Breast epithelium (tissue), 4 donors: ENCODE measurements at regions not wholly inside any gene's neighbourhood (a gene's known extent, or its start where the extent isn't known, plus 50 kb on each side); places are given as distances from the start of the nearest gene placed in this dataset.

Experiments used
- DNase-seq, 2 donors: peaks; one replicate each; pipeline ENCODE4 v3.0.0-alpha.2; 2019; ENCODE audit warnings: low spot score in 2 of 2
- H3K27ac ChIP-seq, 2 donors: fragments of 200-600 bp; sonication (generic) in 1 of 2; one replicate each; pipeline ENCODE4 v1.5.1; 2016 to 2019; ENCODE audit warnings: mild to moderate bottlenecking in 1 of 2
- H3K27me3 ChIP-seq, 2 donors: fragments of 200-600 bp; sonication (generic) in 1 of 2; one replicate each; pipeline versions ENCODE4 v1.5.1 to v1.6.0; 2017 to 2019; ENCODE audit warnings: control low read depth in 1 of 2, mild to moderate bottlenecking in 1 of 2
- H3K36me3 ChIP-seq: fragments of 200-600 bp; one replicate; pipeline ENCODE4 v1.5.1; 2019
- H3K4me1 ChIP-seq, 2 donors: fragments of 200-600 bp; sonication (generic); one replicate each; pipeline ENCODE4 v1.5.1; 2016 to 2019; ENCODE audit warnings: control low read depth in 1 of 2
- H3K4me3 ChIP-seq, 3 donors: fragments of 200-600 bp; sonication (generic); 1 replicate in 2 of 3; 2 replicates in 1 of 3; pipeline ENCODE4 v1.5.1; 2016 to 2019; ENCODE audit warnings: mild to moderate bottlenecking in 3 of 3, moderate library complexity in 2 of 3
- H3K9me3 ChIP-seq, 2 donors: fragments of 200-600 bp; sonication (generic) in 1 of 2; one replicate each; pipeline ENCODE4 v1.5.1; 2016 to 2019; ENCODE audit warnings: control low read depth in 1 of 2
- POLR2A ChIP-seq: fragments of 450-650 bp; IDR thresholded peaks from one replicate; pipeline ENCODE4 v1.6.1; 2016; ENCODE audit warnings: antibody characterized with exemption, mild to moderate bottlenecking, moderate library complexity
- POLR2AphosphoS5 ChIP-seq, 3 donors: sonication (generic); formaldehyde crosslinking; IDR thresholded peaks; one replicate each; pipeline ENCODE4 v1.6.1; 2017; ENCODE audit warnings: antibody characterized with exemption in 3 of 3
- intact Hi-C: fragments of 100-400 bp; cut with DNase I; formaldehyde crosslinking; loops from one replicate; pipeline ENCODE4 v1.15.1; 2023; ENCODE audit warnings: low total_unique reads
- TF ChIP-seq, protein P1 (sequence below), 3 donors: fragments of 450-650 bp; IDR thresholded peaks; one replicate each; pipeline ENCODE4 v1.5.1; 2016 to 2017; ENCODE audit warnings: antibody characterized with exemption in 3 of 3, mild to moderate bottlenecking in 3 of 3, moderate library complexity in 3 of 3

DNA sequence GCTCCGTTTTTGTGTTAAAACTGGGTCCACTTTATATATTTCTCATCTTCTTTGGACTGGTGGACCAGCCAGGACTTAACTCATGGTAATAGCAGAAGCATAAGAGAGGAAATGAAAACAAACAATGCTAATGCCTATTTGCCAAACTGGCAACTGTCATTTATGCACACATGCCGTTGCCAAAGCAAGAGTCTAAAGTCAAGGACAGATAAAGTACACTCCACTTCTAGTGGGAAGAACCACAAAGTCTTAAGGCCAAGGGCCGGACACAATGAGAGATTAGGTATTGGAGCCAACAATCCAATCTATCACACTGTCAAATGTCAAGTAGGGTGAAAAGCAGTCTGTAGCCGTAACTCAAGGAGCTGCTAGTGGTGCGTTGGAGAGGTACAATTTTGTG is 157.7 kb downstream of the LYPLAL1 start:
- H3K9me3 ChIP-seq = no peaks in the 10 kb centered on the region

DNA sequence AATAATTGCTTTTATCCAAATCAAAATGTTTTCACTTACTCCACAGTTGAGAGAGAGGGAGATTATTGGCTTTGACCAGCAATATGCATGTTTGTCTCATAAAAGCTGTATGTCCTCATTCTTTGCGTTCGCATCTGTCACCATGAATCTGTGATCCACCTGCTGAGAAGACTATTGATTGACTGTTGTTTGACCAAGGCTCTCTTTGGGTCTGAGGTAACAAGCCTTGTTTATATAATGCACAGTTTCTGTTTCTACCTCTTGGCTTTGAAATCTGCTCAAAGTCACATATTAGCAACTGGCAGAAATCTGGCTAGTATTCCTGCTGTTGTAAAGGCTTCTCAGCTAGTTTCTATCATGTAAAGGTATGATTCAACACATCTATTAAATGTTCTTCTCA is 157.0 kb downstream of the LYPLAL1 start:
- H3K9me3 ChIP-seq = no peaks in the 10 kb centered on the region
- no peak overlapping the region for H3K4me3 ChIP-seq
- no peak for DNase-seq
- H3K4me1 ChIP-seq = no peaks in the 10 kb centered on the region
- no peaks in the 10 kb centered on the region for H3K36me3 ChIP-seq
- no peaks in the 10 kb centered on the region for H3K27me3 ChIP-seq
- intact Hi-C loops = no loop called here
- no peak overlapping the region for H3K27ac ChIP-seq
- TF ChIP-seq, protein P1, sequence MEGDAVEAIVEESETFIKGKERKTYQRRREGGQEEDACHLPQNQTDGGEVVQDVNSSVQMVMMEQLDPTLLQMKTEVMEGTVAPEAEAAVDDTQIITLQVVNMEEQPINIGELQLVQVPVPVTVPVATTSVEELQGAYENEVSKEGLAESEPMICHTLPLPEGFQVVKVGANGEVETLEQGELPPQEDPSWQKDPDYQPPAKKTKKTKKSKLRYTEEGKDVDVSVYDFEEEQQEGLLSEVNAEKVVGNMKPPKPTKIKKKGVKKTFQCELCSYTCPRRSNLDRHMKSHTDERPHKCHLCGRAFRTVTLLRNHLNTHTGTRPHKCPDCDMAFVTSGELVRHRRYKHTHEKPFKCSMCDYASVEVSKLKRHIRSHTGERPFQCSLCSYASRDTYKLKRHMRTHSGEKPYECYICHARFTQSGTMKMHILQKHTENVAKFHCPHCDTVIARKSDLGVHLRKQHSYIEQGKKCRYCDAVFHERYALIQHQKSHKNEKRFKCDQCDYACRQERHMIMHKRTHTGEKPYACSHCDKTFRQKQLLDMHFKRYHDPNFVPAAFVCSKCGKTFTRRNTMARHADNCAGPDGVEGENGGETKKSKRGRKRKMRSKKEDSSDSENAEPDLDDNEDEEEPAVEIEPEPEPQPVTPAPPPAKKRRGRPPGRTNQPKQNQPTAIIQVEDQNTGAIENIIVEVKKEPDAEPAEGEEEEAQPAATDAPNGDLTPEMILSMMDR (IDR thresholded peaks at IDR 0.05) = no peak
- TF ChIP-seq POLR2A = no peak

More for the DNA sequence above, 157.7 kb downstream of the LYPLAL1 start:
- intact Hi-C loops = no loop called here
- TF ChIP-seq, protein P1 (IDR thresholded peaks at IDR 0.05) = no peak
- no peak for TF ChIP-seq POLR2AphosphoS5 (IDR thresholded peaks at IDR 0.05)
- no peak for TF ChIP-seq POLR2A
- Histone ChIP-seq H3K27ac (no peak overlapping the region), H3K27me3 (no peaks in the 10 kb centered on the region), H3K4me3 (no peak overlapping the region), H3K4me1 (no peaks in the 10 kb centered on the region), H3K36me3 (no peaks in the 10 kb centered on the region)
- DNase-seq = no peak

DNA sequence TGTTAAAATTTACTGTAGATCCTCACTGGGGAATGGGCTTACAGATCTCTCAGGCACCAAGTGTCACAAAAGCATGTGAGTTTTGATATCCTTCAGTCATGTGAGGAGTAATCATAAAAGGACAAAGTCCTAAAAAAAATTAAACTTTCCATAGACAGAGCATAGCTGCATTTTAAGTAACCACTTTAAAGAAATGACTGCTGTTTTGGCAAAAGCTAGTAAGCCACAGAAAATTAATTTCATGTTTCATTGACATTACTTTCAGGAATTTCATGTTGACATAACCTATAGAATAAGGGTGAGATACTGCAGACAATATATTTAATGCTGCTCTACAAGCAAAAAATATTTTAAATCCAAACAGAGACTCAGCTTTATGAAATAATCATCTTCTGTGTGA is 156.3 kb downstream of the LYPLAL1 start:
- no peak for DNase-seq
- Histone ChIP-seq H3K36me3 (no peaks in the 10 kb centered on the region), H3K4me1 (no peaks in the 10 kb centered on the region), H3K4me3 (no peak overlapping the region), H3K27ac (no peak overlapping the region), H3K9me3 (no peaks in the 10 kb centered on the region), H3K27me3 (no peaks in the 10 kb centered on the region)
- no peak for TF ChIP-seq POLR2A
- TF ChIP-seq, protein P1 (IDR thresholded peaks at IDR 0.05) = no peak
- no peak for TF ChIP-seq POLR2AphosphoS5 (IDR thresholded peaks at IDR 0.05)
- intact Hi-C loops = no loop called here

DNA sequence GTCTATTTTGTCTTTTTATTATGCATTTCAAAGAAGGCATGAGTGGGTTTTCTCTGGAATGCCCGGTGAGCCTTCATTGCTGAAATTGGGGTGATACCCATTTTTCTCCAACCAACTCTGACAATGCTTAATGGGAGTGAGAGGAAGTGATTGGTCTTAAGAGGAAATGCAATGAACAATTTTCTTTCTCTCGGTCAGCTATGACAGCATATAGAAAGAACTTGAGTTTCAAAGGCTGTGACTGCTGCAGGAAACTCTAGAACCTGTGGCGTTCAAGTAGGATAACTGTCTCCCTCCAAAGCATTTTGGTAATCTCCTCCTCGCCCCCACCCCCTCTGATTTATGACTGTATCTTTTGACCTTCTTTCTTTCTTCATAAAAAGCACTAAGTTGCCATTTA is 155.9 kb downstream of the LYPLAL1 start:
- DNase-seq = no peak
- no peaks in the 10 kb centered on the region for H3K36me3 ChIP-seq
- TF ChIP-seq, protein P1 (IDR thresholded peaks at IDR 0.05) = no peak
- TF ChIP-seq POLR2A (no peak), POLR2AphosphoS5 (IDR thresholded peaks at IDR 0.05) (no peak)
- no peaks in the 10 kb centered on the region for H3K9me3 ChIP-seq
- no peak overlapping the region for H3K4me3 ChIP-seq
- H3K4me1 ChIP-seq = no peaks in the 10 kb centered on the region
- no peak overlapping the region for H3K27ac ChIP-seq
- H3K27me3 ChIP-seq = no peaks in the 10 kb centered on the region
- intact Hi-C loops = no loop called here

DNA sequence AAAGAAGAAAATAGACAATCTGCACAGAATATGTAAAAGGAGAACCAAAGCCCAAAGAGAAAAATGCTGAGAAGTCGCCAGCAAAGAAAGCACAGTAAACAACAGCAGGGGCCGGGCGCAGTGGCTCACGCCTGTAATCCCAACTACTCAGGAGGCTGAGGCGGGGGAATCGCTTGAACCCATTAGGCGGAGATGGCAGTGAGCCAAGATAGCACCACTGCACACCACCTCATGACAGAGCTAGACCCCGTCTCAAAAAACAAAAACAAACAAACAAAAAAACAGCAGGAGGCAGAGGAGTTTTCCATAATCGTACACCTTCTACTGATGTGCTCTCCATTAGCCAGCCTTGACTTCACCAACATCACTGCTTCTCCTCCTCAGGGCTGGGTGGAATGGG is 153.2 kb downstream of the LYPLAL1 start:
- Histone ChIP-seq H3K4me3 (no peak overlapping the region), H3K9me3 (no peaks in the 10 kb centered on the region)
- intact Hi-C loops = no loop called here

More for the DNA sequence above, 153.2 kb downstream of the LYPLAL1 start:
- TF ChIP-seq POLR2AphosphoS5 (IDR thresholded peaks at IDR 0.05) = no peak
- TF ChIP-seq, protein P1 (IDR thresholded peaks at IDR 0.05) = no peak
- no peak for TF ChIP-seq POLR2A
- H3K36me3 ChIP-seq = no peaks in the 10 kb centered on the region
- no peaks in the 10 kb centered on the region for H3K4me1 ChIP-seq
- H3K27ac ChIP-seq = no peak overlapping the region
- no peak for DNase-seq
- no peaks in the 10 kb centered on the region for H3K27me3 ChIP-seq
